GM21576 (cell line): ENCODE measurements at regions not wholly inside any gene's neighbourhood (a gene's known extent, or its start where the extent isn't known, plus 50 kb on each side); places are given as distances from the start of the nearest gene placed in this dataset.
"Not testable (repeated sequence)": the region's sequence is repeated elsewhere in the genome, so short reads cannot be mapped to it uniquely, and the experiment has no call there.

ENCODE experiments used
- ATAC-seq: cut with Tn5 transposase; IDR thresholded peaks from one replicate; pipeline ENCODE4 v1.9.1; 2021; ENCODE audit warnings: mild to moderate bottlenecking, moderate library complexity; ENCODE audit not compliant: unreplicated experiment

- ATAC-seq = no peak
Observed at GRCh38 chr10:53223851-53224250, 451.3 kb upstream of the MBL2 start.

DNA sequence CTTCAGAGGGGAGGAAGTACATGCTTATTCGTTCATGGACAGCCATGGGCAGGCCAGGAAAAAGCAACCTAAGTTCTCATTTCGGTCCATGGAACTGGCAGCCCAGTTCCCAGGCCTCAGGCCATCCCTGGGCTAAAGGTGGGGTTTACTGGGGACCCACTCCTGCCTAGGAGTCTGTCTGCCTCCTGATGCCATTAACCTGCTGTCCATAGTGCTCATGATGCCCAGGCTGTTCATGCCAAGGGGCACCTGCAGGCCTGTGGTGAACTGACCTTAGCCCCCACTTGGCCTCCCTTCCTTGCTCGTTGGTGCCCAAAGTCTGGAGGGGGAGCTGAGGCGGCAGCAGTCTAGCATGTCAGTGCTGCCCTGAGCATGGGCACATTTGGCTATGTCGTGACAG lies 450.2 kb upstream of the MBL2 start:
- no peak for ATAC-seq

DNA sequence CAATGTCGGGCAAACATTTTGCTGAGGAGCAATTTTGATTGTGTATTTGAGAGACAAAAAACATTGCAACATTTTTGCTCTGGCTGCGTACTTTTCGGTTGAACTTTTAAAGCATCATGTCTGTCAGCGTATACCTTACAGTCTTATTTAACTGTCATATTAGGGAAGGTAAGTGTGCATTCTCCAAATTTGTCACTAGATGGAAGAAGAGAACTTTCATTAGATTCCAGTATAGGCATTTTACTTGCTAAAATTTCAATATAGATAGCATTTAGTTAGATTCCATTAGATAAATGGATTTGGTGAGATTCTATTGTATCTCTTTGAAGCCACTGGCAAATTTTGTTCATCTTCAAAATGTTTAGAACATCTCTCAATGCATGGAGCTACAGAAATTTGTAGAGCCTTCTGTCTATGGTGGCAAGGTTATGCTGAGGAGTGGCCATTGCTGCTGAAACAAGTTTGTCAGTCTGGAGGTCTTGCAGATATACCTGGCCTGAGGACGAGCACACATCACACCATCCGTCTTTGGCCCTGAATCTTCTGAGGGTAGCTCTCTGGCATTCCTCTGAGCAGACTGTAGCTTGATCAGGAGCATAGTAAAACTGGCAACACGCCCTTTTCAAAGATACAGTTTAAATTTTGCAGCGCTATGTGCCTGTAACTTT lies 437.5 kb upstream of the MBL2 start:
- no peak for ATAC-seq

DNA sequence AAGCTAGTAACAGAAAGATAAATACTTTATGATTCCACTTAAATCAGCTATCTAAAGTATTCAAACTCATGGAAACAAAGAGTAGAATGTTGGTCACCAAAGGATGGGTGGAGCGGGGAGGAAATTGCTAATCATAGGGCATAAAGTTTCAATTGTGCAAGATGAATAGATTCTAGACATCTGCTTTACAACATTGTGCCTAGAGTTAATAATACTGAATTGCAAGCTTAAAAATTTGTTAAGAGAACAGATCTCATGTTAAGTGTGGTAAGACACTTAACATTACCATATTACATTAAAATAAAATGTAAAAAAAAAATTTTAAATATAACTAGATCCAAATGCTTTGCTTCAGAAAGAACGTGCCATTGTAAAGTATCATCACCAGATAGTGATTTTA lies 411.1 kb upstream of the MBL2 start:
- no peak for ATAC-seq

DNA sequence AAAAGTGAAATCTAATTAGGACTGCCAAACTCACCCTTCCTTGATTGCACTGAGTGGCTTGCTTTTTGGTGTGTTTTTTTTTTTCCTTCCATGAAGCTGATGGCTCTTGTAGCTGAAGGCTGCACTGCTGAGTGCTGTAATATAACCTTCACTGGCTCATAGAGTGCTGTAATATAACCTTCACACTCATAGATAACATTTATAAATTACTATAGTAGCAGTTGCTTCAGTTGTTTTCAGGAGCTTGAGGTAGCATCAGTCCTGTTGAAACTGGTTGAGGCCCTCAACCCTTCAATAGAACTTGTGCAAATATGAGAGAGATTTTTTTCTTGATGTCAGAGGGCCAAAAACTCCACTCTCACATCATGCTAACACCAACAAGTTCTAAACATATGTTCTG lies 404.9 kb upstream of the MBL2 start:
- no peak for ATAC-seq

- no peak for ATAC-seq
Observed at GRCh38 chr10:53166325-53166724, 393.7 kb upstream of the MBL2 start.

DNA sequence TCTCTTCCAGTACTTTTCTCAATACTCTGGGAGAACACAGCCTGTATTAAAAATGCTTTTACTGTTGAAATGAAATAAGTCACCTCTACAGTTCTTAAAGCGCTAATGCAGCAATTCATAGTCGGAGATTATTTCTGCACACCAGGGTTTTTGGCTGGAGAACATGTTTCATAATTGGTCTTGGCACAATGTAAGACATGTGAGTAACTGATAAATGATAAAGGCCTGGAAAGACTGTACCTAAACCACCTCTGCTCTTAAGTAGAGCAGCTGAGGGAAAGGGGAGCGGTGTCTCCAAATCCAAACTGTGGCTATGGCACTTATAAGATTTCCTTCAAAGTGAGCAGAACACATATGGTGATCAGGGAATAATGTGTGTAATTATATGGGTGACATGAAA lies 390.3 kb upstream of the MBL2 start:
- no peak for ATAC-seq

DNA sequence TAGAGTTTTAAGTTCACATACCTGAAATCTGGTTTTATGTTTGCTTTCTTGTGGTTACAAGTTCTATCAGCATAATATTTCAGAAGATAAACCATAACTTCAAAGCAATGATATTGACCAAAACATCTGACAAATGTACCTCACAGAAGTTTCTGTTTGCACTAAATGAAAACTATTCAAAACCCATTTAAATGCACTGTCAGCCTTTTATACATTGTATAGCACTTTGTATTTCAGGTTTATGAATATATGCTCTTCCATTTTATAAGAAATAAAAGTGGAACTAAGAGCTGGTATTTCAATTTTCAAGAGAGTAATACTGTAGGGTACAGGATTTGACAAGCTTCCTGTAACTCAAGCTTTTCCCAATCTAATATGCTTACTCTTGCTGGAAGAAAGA lies 388.6 kb upstream of the MBL2 start:
- ATAC-seq = no peak

GRCh38 chr10:53155674-53156073 lies 383.1 kb upstream of the MBL2 start:
- not testable (repeated sequence) for ATAC-seq

DNA sequence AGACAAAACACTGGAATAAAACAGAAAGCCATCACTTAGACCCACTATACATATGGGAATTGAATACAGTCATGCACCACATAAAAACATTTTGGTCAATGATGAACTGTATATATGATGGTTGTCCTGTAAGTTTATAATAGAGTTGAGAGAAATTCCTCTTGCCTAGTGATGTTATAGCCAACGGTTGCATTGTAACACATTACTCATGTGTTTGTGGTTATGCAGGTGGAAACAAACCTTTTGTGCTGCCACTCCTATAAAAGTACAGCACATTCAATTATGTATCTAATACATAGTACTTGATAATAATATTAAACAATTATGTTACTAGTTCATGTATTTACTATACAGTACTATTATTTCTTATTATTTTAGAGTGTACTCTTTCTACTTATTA lies 381.2 kb upstream of the MBL2 start:
- no peak for ATAC-seq

- ATAC-seq = no peak
Observed at GRCh38 chr10:53140506-53140905, 367.9 kb upstream of the MBL2 start.

- ATAC-seq = no peak
Observed at GRCh38 chr10:53135897-53136253, 363.3 kb upstream of the MBL2 start.

- ATAC-seq = no peak
Observed at GRCh38 chr10:53135213-53135896, 362.8 kb upstream of the MBL2 start.

- no peak for ATAC-seq
Observed at GRCh38 chr10:53134050-53134449, 361.5 kb upstream of the MBL2 start.

GRCh38 chr10:53130337-53130736 lies 357.8 kb upstream of the MBL2 start:
- no peak for ATAC-seq

DNA sequence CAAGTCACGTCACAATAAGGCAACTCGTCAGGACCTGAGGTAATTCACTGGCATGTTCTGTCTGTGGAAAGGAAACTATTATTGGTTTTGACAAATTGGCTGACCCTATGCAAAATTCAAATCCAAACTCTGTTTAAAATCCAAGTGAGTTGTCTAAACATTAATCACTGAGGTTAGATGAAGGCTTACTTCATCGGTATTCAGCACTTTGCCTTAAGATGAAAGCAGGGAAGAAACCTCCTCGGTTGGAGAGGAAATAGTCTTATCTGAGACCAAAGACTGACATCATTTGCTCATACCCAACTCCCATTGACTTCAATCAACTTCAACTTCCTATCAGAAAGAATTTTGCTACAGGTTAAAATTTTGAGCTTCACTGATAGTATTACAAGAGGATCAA lies 355.1 kb upstream of the MBL2 start:
- no peak for ATAC-seq

DNA sequence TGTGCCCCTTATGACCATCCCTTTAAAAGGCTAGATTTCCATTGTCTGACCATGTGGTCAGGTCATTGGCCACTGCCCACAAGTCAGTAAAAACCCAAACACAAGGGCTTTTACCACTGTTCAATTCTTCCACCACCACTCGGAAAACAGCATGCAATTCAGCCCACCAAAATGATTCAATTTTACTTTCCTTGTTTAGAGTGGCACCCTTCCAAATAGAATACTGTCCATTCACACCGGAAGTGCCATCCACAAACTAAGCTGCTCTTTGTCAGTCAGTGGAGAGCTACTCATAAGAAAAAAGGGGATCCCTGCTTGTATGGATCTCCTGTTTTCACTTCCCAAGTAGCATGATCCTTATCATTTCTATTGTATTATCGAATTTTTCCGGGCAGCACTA lies 350.7 kb upstream of the MBL2 start:
- ATAC-seq = no peak

GRCh38 chr10:53122281-53122680 lies 349.7 kb upstream of the MBL2 start:
- ATAC-seq = no peak

GRCh38 chr10:53115660-53116059 lies 343.1 kb upstream of the MBL2 start:
- no peak for ATAC-seq

- no peak for ATAC-seq
Observed at GRCh38 chr10:53111529-53111928, 338.9 kb upstream of the MBL2 start.

GRCh38 chr10:53109320-53109719 lies 336.7 kb upstream of the MBL2 start:
- ATAC-seq = no peak

- no peak for ATAC-seq
Observed at GRCh38 chr10:53108317-53108934, 335.8 kb upstream of the MBL2 start.

GRCh38 chr10:53107711-53108110 lies 335.1 kb upstream of the MBL2 start:
- no peak for ATAC-seq
